ENCODE measurements at regions not wholly inside any gene's neighbourhood (a gene's known extent, or its start where the extent isn't known, plus 50 kb on each side); places are given as distances from the start of the nearest gene placed in this dataset.

DNA sequence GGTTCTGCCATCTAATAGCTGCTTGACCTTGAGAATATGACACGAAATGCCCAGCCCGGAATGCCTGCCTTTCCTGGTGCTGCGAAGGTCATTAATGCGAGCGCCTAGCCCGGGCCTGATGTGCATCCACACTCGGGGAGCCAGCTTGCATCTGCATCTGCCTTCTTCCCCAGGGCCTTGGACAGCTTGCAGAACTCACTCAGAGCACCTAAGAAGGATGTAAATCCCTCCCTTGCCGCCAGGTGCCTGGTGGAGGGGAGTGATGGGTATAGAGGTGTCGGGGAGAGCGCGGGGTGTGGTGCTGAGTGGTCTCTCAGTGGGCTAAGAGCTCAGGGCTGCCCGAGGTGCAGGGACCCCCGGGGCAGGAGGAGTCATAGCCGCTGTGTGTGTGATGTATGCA is 127.2 kb downstream of the MRPL36 start:
- no peak for TF ChIP-seq SP1 (IDR thresholded peaks at IDR 0.05)
- TF ChIP-seq, protein P1, sequence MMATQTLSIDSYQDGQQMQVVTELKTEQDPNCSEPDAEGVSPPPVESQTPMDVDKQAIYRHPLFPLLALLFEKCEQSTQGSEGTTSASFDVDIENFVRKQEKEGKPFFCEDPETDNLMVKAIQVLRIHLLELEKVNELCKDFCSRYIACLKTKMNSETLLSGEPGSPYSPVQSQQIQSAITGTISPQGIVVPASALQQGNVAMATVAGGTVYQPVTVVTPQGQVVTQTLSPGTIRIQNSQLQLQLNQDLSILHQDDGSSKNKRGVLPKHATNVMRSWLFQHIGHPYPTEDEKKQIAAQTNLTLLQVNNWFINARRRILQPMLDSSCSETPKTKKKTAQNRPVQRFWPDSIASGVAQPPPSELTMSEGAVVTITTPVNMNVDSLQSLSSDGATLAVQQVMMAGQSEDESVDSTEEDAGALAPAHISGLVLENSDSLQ (IDR thresholded peaks at IDR 0.05), result no peak
- no peak for TF ChIP-seq NFRKB (IDR thresholded peaks at IDR 0.05)
